HCT116 (cell line): ENCODE measurements at regions not wholly inside any gene's neighbourhood (a gene's known extent, or its start where the extent isn't known, plus 50 kb on each side); places are given as distances from the start of the nearest gene placed in this dataset.

Experiments used
- ATAC-seq: fragments of 200-7000 bp; cut with Tn5 transposase; 2 replicates; pipeline ENCODE4 v1.9.1; 2020; ENCODE audit warnings: mild to moderate bottlenecking, moderate library complexity
- BruUV-seq: library from RNA; stranded (reverse); fragments of 400-500 nt; replicated peaks from 2 replicates; lab custom pipeline; 2021; lab: Mats Ljungman, UMichigan
- CTCF ChIA-PET: fragments of 300-600 bp; sonication (Branson Sonifier 250); formaldehyde crosslinking; loops from one replicate; lab custom pipeline; 2021; ENCODE audit warnings: antibody characterized with exemption; lab: Charles Lee
- POLR2A ChIA-PET: fragments of 300-600, 350-600 bp; sonication (Branson Sonifier 250); formaldehyde crosslinking; loops from one replicate; lab custom pipeline; 2021; ENCODE audit warnings: antibody characterized with exemption; lab: Charles Lee
- RAD21 ChIA-PET, 2 experiments: fragments of 300-600 bp; sonication (Branson Sonifier 250); formaldehyde crosslinking; loops; one replicate each; lab custom pipeline; 2023; ENCODE audit warnings: low total read pairs in 2 of 2; ENCODE audit not compliant: uncharacterized antibody in 2 of 2, unreplicated experiment in 2 of 2, low non-redundant PET in 1 of 2; lab: Charles Lee
- DNase-seq: peaks from one replicate; pipeline ENCODE4 v3.0.0-alpha.2; 2010; ENCODE audit warnings: low read depth, low spot score
- H2AFZ ChIP-seq: fragments of 200-600 bp; shearing (Covaris generic), sonication (generic); 2 replicates; pipeline ENCODE4 v1.6.1; 2017; ENCODE audit warnings: low read depth, mixed run types, mixed read lengths, antibody characterized with exemption, low read length; ENCODE audit not compliant: poor library complexity, severe bottlenecking
- H3K27ac ChIP-seq: 2 replicates; pipeline ENCODE4 v1.5.1; 2012; ENCODE audit warnings: low read depth, low read length
- H3K27me3 ChIP-seq: fragments of 200-600 bp; sonication (generic); 2 replicates; pipeline ENCODE4 v1.6.1; 2016; ENCODE audit warnings: mixed run types, low read length, mixed read lengths; ENCODE audit not compliant: insufficient read depth
- H3K36me3 ChIP-seq, 2 experiments: fragments of 200-500 bp in 1 of 2; fragments of 200-600 bp in 1 of 2; sonication (Bioruptor generic) in 1 of 2; sonication (generic) in 1 of 2; 2 replicates each; pipeline versions ENCODE4 v1.5.1 to v1.6.1; 2014 to 2016; ENCODE audit warnings: low read length in 2 of 2, inconsistent platforms in 1 of 2, mixed read lengths in 1 of 2, mixed run types in 1 of 2; ENCODE audit not compliant: insufficient read depth in 2 of 2, control insufficient read depth in 1 of 2
- H3K4me1 ChIP-seq, 2 experiments: fragments of 200-600 bp in 1 of 2; sonication (generic) in 1 of 2; 2 replicates each; pipeline versions ENCODE4 v1.5.1 to v1.6.1; 2012 to 2017; ENCODE audit warnings: low read length in 2 of 2, inconsistent platforms in 1 of 2, mild to moderate bottlenecking in 1 of 2, mixed read lengths in 1 of 2, mixed run types in 1 of 2, moderate library complexity in 1 of 2; ENCODE audit not compliant: insufficient read depth in 2 of 2, control insufficient read depth in 1 of 2
- H3K4me2 ChIP-seq: fragments of 200-600 bp; sonication (generic); 2 replicates; pipeline ENCODE4 v1.6.1; 2017; ENCODE audit warnings: mixed run types, low read length, mixed read lengths
- H3K4me3 ChIP-seq, 2 experiments: fragments of 200-600 bp in 1 of 2; sonication (generic) in 1 of 2; replicated peaks in 1 of 2; 2 replicates each; pipeline ENCODE4 v1.5.1; 2011 to 2016; ENCODE audit warnings: low read length in 2 of 2, control low read depth in 1 of 2, low read depth in 1 of 2, mild to moderate bottlenecking in 1 of 2, mixed read lengths in 1 of 2, mixed run types in 1 of 2
- H3K79me2 ChIP-seq: fragments of 200-600 bp; sonication (generic); 2 replicates; pipeline ENCODE4 v1.6.1; 2017; ENCODE audit warnings: mild to moderate bottlenecking, mixed run types, low read length, moderate library complexity, mixed read lengths; ENCODE audit not compliant: insufficient read depth
- H3K9ac ChIP-seq: fragments of 200-600 bp; sonication (generic); 2 replicates; pipeline ENCODE4 v1.6.1; 2016; ENCODE audit warnings: low read length, mixed read lengths
- H3K9me2 ChIP-seq: fragments of 200-600 bp; sonication (generic), shearing (Covaris generic); 2 replicates; pipeline ENCODE4 v1.6.1; 2017; ENCODE audit warnings: mixed run types, mild to moderate bottlenecking, moderate library complexity; ENCODE audit not compliant: insufficient read depth
- H3K9me3 ChIP-seq, 2 experiments: fragments of 200-500 bp in 1 of 2; fragments of 200-600 bp in 1 of 2; sonication (Bioruptor generic) in 1 of 2; sonication (generic) in 1 of 2; 2 replicates each; pipeline ENCODE4 v1.6.1; 2014 to 2017; ENCODE audit warnings: low read length in 2 of 2, mixed read lengths in 2 of 2, inconsistent platforms in 1 of 2, low read depth in 1 of 2, mild to moderate bottlenecking in 1 of 2, mixed run types in 1 of 2, moderate library complexity in 1 of 2; ENCODE audit not compliant: control insufficient read depth in 1 of 2, insufficient read depth in 1 of 2
- H4K20me1 ChIP-seq: fragments of 200-600 bp; sonication (generic), shearing (Covaris generic); 2 replicates; pipeline ENCODE4 v1.6.1; 2017; ENCODE audit warnings: mixed run types, mild to moderate bottlenecking, moderate library complexity; ENCODE audit not compliant: insufficient read depth
- CTCF ChIP-seq, 3 experiments: fragments of 200-600 bp in 1 of 3; sonication (generic) in 1 of 3; IDR thresholded peaks in 2 of 3; conservative IDR thresholded peaks in 1 of 3; 2 replicates each; pipeline ENCODE4 v1.5.1; 2012 to 2017; ENCODE audit warnings: low read depth in 2 of 3, low read length in 2 of 3, antibody characterized with exemption in 1 of 3, borderline replicate concordance in 1 of 3, control low read depth in 1 of 3, mild to moderate bottlenecking in 1 of 3, mixed read lengths in 1 of 3, mixed run types in 1 of 3, moderate library complexity in 1 of 3; ENCODE audit not compliant: insufficient read depth in 1 of 3
- EZH2phosphoT487 ChIP-seq: fragments of 200-600 bp; IDR thresholded peaks from 2 replicates; pipeline ENCODE4 v1.6.1; 2018; ENCODE audit warnings: antibody characterized with exemption, borderline replicate concordance
- RAD21 ChIP-seq: IDR thresholded peaks from 2 replicates; pipeline ENCODE4 v1.6.1; 2012; ENCODE audit warnings: low read depth, mild to moderate bottlenecking
- REST ChIP-seq: IDR thresholded peaks from 2 replicates; pipeline ENCODE4 v1.6.1; 2012; ENCODE audit warnings: low read depth
- SIN3A ChIP-seq: IDR thresholded peaks from 2 replicates; pipeline ENCODE4 v1.6.1; 2012; ENCODE audit warnings: low read depth
- SP1 ChIP-seq: IDR thresholded peaks from 2 replicates; pipeline ENCODE4 v1.6.1; 2012; ENCODE audit warnings: low read depth
- TCF7L2 ChIP-seq: IDR thresholded peaks from 2 replicates; pipeline ENCODE4 v1.7.0; 2011; ENCODE audit warnings: borderline replicate concordance, inconsistent platforms; ENCODE audit not compliant: insufficient read depth, insufficient read length; ENCODE audit errors: extremely low read depth
- ZFX ChIP-seq: fragments of 450-650 bp; IDR thresholded peaks from 2 replicates; pipeline ENCODE4 v1.6.1; 2017
- intact Hi-C: fragments of 100-400 bp; cut with micrococcal nuclease; formaldehyde crosslinking; loops from 2 replicates; pipeline ENCODE4 v1.10.0; 2022
- TF ChIP-seq, protein P1 (sequence below): IDR thresholded peaks from 2 replicates; pipeline ENCODE4 v1.6.1; 2012
- TF ChIP-seq, protein P2 (sequence below): IDR thresholded peaks from 2 replicates; pipeline ENCODE4 v1.6.1; 2012

- ChIA-PET CTCF (no interaction called here), RAD21 (no interaction called here), POLR2A (no interaction called here)
- no peaks in the 10 kb centered on the region for H3K79me2 ChIP-seq
- no peak overlapping the region for H2AFZ ChIP-seq
- no peak overlapping the region for H3K27ac ChIP-seq
- H3K27me3 ChIP-seq = no peaks in the 10 kb centered on the region
- no peaks in the 10 kb centered on the region for H3K9me3 ChIP-seq
- H3K4me3 ChIP-seq = no peak overlapping the region
- BruUV-seq = no TSS peak
- no peak for DNase-seq
- no peaks in the 10 kb centered on the region for H3K36me3 ChIP-seq
- no peak overlapping the region for H3K4me2 ChIP-seq
- ATAC-seq = no peak
- intact Hi-C loops = no loop called here
- TF ChIP-seq SIN3A (no peak), REST (no peak), SP1 (no peak), TCF7L2 (no peak), RAD21 (no peak), CTCF (IDR thresholded peaks at IDR 0.05 in 2 of 3, conservative IDR thresholded peaks at IDR 0.05 in 1 of 3; ENCODE audit: borderline replicate concordance in 1 of 3, insufficient read depth in 1 of 3, low read depth in 2 of 3, low read length in 2 of 3) (no peak), EZH2phosphoT487 (no peak), ZFX (no peak)
- TF ChIP-seq, protein P1, sequence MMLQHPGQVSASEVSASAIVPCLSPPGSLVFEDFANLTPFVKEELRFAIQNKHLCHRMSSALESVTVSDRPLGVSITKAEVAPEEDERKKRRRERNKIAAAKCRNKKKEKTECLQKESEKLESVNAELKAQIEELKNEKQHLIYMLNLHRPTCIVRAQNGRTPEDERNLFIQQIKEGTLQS = no peak
- TF ChIP-seq, protein P2, sequence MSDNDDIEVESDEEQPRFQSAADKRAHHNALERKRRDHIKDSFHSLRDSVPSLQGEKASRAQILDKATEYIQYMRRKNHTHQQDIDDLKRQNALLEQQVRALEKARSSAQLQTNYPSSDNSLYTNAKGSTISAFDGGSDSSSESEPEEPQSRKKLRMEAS = no peak
- H3K4me1 ChIP-seq = peaks cover 8 to 16% of the 10 kb centered on the region in 2 experiments
- H4K20me1 ChIP-seq = no peaks in the 10 kb centered on the region
- no peaks in the 10 kb centered on the region for H3K9me2 ChIP-seq
- no peak overlapping the region for H3K9ac ChIP-seq
These were observed 301.2 kb downstream of the SP3 start for GRCh38 chr2:173663835-173664512.
